GM21786 (cell line): ENCODE measurements at regions not wholly inside any gene's neighbourhood (a gene's known extent, or its start where the extent isn't known, plus 50 kb on each side); places are given as distances from the start of the nearest gene placed in this dataset.

Source experiments
- ATAC-seq: cut with Tn5 transposase; IDR thresholded peaks from one replicate; pipeline ENCODE4 v1.9.1; 2021; ENCODE audit not compliant: unreplicated experiment

DNA sequence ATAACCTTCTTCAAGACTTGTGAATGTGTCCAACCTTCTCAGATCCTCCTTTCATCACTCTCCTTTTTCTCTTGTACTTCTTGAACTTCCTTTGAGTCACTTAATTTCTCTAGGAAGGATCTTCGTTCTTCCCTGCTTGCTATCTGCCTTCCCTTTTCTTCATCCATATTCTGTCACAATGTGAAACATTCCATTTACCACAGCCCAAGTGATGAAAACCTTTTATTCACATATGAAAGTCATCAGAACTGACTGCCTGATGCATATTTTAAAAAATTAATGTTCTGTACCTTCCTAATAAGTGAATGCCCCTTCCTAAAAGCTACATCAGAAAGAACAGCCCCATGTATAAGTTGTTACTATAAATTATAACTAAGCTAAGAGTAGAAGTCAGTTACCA, 520.4 kb upstream of the LUZP2 start:
- ATAC-seq: no peak

- ATAC-seq: no peak
Observed at GRCh38 chr11:23976841-23977271, 520.0 kb upstream of the LUZP2 start.

GRCh38 chr11:23988381-23989006, 508.4 kb upstream of the LUZP2 start:
- ATAC-seq: no peak

DNA sequence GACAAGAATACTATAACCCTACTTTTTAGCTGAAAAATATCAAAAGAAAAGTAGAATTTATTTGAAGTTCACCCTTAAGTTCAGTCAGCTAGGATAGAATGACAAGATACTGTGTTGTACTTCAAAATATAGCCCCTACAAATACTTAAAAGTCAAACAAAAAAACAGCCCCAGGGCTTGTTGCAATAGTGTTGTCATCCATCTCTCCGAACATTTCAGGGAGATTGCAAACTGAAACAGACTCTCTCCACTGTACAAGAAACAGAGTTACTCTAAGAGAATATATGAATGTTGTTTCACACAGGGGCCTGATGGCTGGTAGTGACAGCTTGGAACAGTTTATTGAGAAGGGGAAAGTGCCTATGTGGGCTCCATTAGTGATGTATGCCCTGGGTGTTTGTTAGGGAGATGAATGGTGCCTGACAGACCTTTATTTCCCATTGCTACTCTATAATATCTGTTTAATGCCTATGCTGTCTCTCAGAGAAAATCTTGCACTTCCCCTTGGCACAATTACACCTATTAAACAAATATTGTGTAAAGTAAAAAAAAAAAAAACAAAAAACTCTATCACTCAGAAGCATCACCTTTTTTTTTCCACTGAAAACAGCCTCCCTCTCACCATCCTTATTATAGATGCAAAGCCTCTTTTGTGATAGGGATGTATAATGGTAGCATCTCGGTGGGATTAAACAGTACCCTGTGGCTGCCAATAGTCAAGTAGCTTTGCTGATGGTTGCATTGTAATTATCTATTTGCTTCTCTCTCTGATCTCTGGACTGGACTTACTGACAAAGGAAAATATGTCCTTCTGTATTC, 506.3 kb upstream of the LUZP2 start:
- ATAC-seq: no peak

DNA sequence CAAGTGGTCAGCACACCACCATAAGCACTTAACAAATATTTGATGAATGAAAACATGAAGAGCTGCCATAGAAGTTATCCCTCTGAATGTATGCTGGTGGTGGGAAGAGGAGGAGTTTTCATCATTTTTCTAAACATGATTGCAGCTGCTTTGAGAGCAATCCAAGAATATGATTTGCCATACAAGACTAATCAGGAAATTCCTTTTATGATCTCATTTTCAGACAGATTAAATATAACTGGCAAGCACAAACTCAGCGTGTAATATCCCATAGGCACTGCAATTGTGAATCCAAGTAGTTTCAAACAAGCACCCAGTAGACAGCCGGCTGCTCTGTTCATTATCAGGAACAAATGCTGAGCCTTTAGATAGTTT, 505.7 kb upstream of the LUZP2 start:
- no peak for ATAC-seq

DNA sequence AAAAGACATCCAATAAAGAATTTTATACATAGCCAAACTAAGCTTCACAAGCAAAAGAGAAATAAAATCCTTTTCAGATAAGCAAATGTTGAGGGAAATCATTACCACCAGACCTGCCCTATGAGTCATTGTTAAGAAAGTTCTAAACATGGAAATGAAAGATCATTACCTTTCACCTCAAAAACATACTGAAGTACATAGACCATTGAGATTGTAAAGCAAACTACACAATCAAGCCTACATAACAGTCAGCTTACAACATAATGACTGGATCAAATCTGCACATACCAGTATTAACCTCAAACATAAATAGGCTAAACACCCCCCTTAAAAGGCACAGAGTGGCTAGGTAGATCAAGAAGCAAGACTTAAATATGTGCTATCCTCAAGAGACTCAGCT, 501.0 kb upstream of the LUZP2 start:
- ATAC-seq: no peak

DNA sequence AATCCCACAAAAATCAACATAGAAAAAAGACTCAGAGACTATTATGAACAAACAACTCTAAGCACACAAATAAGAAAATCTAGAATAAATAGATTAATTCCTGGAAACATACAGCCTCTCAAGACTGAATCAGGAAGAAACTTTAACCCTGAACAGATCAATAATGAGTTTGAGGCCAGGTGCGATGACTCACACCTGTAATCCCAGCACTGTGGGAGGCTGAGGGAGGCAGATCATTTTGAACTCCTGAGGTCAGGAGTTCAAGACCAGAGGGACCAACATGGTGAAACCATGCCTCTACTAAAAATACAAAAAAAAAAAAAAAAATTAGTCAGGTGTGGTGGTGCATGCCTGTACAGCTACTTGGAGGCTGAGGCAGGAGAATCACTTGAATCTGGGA, 499.5 kb upstream of the LUZP2 start:
- ATAC-seq: no peak

GRCh38 chr11:24005202-24005876, 491.5 kb upstream of the LUZP2 start:
- ATAC-seq: no peak

DNA sequence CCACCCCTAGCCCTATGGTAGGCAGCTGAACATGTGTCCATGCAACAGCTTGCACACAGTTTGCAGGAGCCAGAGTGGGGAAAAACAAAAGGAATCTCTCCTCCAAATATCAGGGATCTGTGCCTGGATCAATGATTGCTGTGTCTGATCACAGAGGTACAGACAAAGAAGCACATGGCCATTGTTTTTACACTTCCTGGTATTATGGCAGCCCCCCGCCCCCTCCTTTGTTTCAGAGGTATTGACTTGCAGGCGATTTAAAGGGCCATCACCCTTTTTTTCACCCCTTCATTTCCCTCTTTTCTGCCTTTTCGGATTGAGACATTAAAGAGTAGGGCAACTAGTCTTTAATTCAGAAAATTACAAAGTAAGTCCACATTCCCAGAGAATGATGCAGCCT, 453.0 kb upstream of the LUZP2 start:
- no peak for ATAC-seq

GRCh38 chr11:24046731-24047130, 450.1 kb upstream of the LUZP2 start:
- no peak for ATAC-seq

DNA sequence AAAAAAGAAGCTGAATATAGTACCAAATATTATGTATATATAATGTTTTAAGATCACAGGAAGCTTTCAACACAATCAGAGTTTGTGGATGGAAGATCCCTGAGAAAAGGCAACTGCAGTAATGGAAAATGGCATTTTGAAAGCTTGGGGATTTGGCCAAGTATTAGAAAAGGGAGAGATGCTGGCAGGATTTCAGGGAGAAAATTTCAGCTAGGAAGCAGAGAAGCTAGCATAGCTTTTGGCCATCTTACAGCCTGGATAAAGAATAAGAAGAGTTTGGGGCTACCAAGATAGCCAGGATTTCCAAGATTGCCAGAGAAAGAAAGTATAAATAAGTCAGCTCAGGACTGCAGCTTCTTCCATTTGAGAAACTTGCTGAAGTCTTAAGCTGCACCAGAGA, 440.8 kb upstream of the LUZP2 start:
- no peak for ATAC-seq

DNA sequence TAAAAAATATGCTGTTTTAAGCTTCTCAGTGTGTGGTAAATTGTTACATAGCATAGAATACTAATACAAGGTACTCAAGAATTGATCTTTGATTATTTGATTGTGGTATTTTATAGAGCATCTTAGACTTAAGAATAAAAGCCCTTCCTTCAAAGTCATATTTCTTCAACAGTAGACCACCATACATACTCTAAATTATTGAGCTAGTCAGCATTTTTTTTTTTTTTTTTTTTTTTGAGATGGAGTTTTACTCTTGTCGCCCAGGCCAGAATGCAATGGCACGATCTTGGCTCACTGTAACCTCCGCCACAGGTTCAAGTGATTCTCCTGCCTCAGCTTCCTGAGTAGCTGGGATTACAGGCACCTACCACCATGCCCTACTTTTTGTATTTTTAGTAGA, 436.7 kb upstream of the LUZP2 start:
- ATAC-seq: no peak

- ATAC-seq: no peak
Observed at GRCh38 chr11:24064309-24064903, 432.4 kb upstream of the LUZP2 start.

DNA sequence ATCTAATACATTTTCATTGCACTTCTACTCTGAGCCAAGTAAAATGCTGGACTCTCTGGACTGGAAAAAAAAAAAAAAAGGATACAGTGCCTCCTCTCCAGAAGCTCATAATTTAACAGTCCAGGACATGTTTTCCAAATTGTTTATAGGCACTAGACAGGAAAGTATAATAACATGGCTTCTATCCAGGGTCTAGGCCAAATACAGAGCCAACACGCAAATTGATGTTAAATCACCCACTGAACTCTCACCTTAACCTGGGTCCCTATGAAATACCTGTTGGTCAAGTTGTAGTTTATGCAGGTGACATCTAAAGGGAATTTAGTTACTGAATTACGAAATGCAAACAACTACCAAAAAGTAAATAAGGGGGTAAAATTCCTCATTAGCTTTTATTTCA, 428.7 kb upstream of the LUZP2 start:
- no peak for ATAC-seq

DNA sequence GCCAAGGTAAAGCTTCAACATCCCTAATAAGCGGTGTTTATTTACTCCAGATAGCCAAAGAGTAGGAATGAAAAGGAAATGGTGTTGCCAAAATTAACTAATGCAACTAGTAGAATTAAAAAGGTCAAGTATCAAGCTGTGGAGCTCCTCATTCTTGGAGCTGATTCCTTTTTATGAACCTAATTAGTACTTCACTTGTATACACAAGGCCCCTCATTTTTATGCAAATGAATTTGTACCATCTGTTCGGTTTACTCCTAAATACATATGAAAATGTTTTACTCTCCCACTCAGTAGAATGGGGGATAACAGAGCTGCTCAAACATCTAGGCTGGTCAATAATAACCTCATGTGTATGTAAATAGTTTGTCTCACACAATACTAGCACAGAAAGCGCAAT, 426.4 kb upstream of the LUZP2 start:
- ATAC-seq: no peak

- no peak for ATAC-seq
Observed at GRCh38 chr11:24078018-24078417, 418.8 kb upstream of the LUZP2 start.

- no peak for ATAC-seq
Observed at GRCh38 chr11:24082241-24082640, 414.6 kb upstream of the LUZP2 start.

GRCh38 chr11:24082860-24083259, 414.0 kb upstream of the LUZP2 start:
- ATAC-seq: no peak

DNA sequence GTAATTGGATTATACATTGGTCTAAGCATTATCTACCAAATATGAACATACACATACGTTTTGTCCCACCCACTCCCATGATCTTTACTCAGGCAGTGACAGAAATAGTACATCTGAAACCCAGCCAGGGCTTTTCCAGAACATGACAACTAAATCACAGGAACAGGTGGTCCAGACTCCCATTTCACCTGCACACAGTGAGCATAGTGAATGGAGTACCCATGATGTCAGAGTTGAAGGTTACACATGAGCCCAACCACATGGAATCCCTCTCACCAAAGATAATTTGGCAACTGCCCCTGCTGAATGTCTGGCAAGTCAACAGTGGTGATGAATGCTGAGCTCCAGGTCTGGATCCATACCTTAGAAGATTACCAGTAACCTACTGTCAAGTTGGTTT, 411.9 kb upstream of the LUZP2 start:
- no peak for ATAC-seq

- no peak for ATAC-seq
Observed at GRCh38 chr11:24086921-24087320, 409.9 kb upstream of the LUZP2 start.

DNA sequence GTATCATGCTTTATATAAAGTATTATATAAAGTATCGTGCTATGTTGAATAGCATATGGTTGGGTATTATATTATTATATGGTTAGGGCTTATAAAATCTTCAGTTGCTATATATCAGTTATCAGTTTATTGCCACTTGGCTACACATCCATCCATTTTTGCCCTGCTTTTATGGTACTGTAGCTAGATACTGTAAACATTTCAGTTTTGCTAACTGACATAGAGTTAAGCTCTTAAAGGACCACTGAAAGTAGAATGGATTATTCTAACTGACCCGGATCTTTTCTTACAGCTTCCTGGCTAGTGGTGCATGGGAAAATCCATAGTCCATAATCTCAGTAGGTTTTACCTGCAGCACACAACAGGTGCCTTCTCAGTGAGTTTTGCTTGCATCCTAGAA, 405.3 kb upstream of the LUZP2 start:
- no peak for ATAC-seq

DNA sequence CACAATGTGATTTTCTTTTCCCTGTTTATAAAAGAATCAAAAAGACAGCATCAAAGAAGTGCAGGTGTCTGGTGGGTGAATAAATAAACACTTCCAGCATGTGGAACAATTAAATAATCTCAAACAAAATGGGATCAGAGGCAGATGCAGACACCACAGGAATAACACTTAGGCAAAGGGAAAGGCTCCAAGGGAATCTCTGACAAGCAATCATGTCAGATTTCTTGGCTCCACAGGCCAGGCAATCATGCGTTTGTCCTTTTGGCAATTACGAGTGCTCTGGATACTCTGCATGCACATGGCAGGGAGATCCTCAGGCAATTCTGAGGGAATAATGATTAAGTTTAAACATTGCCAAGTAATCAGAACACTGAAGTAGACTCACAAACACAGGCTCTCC, 403.5 kb upstream of the LUZP2 start:
- no peak for ATAC-seq
